HL-60 (cell line): ENCODE measurements at regions not wholly inside any gene's neighbourhood (a gene's known extent, or its start where the extent isn't known, plus 50 kb on each side); places are given as distances from the start of the nearest gene placed in this dataset.

ENCODE experiments used
- DNase-seq, 2 experiments: peaks; one replicate each; pipeline ENCODE4 v3.0.0-alpha.2; 2010 to 2020; ENCODE audit warnings: low read depth in 1 of 2, low spot score in 1 of 2
- H3K27ac ChIP-seq: fragments of 250-450 bp; sonication (Bioruptor Pico); replicated peaks from 2 replicates; pipeline ENCODE4 v1.5.1; 2020; ENCODE audit warnings: mild to moderate bottlenecking, moderate library complexity
- H3K27me3 ChIP-seq: fragments of 250-450 bp; sonication (Bioruptor Pico); 2 replicates; pipeline ENCODE4 v1.5.1; 2021; ENCODE audit warnings: mild to moderate bottlenecking, moderate library complexity; ENCODE audit not compliant: insufficient read depth, poor library complexity, severe bottlenecking
- H3K4me3 ChIP-seq: replicated peaks from 2 replicates; pipeline ENCODE4 v1.5.1; 2011; ENCODE audit warnings: mild to moderate bottlenecking, control low read depth, low read length; ENCODE audit not compliant: insufficient read depth
- GABPA ChIP-seq: IDR thresholded peaks from 2 replicates; pipeline ENCODE4 v1.6.1; 2012; ENCODE audit warnings: low read depth
- POLR2AphosphoS5 ChIP-seq: IDR thresholded peaks from 2 replicates; pipeline ENCODE4 v1.6.1; 2012; ENCODE audit warnings: low read depth
- SPI1 ChIP-seq: IDR thresholded peaks from 2 replicates; pipeline ENCODE4 v1.6.1; 2012; ENCODE audit warnings: low read depth, mild to moderate bottlenecking, borderline replicate concordance
- TF ChIP-seq, protein P1 (sequence below): IDR thresholded peaks from one replicate; pipeline ENCODE4 v1.5.1; 2011; ENCODE audit warnings: low read length, control low read depth, inconsistent platforms; ENCODE audit not compliant: insufficient read depth
- TF ChIP-seq, protein P2 (sequence below): IDR thresholded peaks from 2 replicates; pipeline ENCODE4 v1.6.1; 2012; ENCODE audit warnings: low read depth; ENCODE audit not compliant: insufficient replicate concordance

DNA sequence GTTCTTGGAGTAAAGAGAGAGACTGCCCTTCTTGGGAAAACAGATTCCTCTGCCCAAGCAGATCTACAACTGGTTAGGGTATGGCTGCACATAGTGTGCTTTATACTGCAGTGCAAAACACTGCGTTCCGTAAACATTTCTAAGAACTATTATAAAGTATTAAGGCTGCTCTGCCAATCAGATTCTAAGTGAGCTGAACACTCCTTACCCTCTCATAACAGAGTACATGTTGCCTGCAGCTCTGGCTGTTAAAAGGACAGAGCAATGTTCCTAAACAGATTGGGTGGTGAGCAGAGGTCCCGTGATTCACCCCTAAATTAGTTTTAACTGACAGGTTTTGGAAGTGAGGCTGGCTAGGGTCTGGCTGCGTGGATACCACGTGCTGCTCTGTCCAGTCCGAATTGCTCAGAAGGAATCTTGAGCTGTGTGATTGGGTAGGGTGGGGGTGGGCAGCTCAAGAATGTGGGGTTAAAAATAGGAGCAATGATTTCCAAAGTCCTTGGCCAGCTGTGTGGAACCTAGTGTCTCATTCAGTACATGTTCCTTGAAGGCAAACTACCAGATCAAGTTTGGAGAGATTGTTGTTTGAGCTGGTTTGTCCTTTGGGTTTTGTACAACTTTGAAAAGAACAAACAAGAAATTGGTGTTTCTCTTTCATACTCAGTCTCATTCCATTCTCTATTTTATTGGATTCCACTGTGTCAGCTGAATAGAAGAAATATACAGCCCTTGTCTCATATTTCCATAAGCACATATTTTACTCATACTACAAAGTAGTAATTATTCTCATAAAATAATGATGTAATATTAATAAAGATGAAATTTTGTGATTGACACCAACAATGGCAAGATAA, 497.6 kb upstream of the CD180 start:
- TF ChIP-seq SPI1 (no peak), POLR2AphosphoS5 (no peak), GABPA (no peak)
- TF ChIP-seq, protein P1, sequence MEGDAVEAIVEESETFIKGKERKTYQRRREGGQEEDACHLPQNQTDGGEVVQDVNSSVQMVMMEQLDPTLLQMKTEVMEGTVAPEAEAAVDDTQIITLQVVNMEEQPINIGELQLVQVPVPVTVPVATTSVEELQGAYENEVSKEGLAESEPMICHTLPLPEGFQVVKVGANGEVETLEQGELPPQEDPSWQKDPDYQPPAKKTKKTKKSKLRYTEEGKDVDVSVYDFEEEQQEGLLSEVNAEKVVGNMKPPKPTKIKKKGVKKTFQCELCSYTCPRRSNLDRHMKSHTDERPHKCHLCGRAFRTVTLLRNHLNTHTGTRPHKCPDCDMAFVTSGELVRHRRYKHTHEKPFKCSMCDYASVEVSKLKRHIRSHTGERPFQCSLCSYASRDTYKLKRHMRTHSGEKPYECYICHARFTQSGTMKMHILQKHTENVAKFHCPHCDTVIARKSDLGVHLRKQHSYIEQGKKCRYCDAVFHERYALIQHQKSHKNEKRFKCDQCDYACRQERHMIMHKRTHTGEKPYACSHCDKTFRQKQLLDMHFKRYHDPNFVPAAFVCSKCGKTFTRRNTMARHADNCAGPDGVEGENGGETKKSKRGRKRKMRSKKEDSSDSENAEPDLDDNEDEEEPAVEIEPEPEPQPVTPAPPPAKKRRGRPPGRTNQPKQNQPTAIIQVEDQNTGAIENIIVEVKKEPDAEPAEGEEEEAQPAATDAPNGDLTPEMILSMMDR = no peak
- TF ChIP-seq, protein P2, sequence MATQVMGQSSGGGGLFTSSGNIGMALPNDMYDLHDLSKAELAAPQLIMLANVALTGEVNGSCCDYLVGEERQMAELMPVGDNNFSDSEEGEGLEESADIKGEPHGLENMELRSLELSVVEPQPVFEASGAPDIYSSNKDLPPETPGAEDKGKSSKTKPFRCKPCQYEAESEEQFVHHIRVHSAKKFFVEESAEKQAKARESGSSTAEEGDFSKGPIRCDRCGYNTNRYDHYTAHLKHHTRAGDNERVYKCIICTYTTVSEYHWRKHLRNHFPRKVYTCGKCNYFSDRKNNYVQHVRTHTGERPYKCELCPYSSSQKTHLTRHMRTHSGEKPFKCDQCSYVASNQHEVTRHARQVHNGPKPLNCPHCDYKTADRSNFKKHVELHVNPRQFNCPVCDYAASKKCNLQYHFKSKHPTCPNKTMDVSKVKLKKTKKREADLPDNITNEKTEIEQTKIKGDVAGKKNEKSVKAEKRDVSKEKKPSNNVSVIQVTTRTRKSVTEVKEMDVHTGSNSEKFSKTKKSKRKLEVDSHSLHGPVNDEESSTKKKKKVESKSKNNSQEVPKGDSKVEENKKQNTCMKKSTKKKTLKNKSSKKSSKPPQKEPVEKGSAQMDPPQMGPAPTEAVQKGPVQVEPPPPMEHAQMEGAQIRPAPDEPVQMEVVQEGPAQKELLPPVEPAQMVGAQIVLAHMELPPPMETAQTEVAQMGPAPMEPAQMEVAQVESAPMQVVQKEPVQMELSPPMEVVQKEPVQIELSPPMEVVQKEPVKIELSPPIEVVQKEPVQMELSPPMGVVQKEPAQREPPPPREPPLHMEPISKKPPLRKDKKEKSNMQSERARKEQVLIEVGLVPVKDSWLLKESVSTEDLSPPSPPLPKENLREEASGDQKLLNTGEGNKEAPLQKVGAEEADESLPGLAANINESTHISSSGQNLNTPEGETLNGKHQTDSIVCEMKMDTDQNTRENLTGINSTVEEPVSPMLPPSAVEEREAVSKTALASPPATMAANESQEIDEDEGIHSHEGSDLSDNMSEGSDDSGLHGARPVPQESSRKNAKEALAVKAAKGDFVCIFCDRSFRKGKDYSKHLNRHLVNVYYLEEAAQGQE = no peak
- DNase-seq = no peak
- Histone ChIP-seq H3K4me3 (no peak overlapping the region), H3K27ac (no peak overlapping the region), H3K27me3 (no peaks in the 10 kb centered on the region)

DNA sequence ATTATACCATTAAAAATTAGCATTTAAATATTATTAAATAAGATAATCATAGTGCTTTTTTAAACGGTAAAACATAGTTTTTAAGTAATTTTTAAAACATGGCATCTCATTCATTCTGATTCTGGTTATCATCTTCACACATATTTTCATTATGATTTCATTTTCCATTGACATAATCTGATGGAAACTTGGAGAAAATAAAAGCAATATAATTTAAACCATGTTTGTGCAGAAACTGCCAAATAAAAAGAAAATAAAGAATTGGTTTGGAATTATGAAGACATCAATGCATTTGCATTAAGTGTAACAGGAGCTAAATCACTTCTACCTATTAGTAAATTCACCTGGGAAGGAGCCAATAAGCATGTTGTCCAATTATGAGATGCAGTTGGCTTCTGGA, 490.1 kb upstream of the CD180 start:
- H3K4me3 ChIP-seq = no peak overlapping the region
- TF ChIP-seq, protein P1 = no peak
- no peak for TF ChIP-seq GABPA
- TF ChIP-seq SPI1 = no peak
- no peak for TF ChIP-seq POLR2AphosphoS5
- TF ChIP-seq, protein P2 = no peak
- H3K27me3 ChIP-seq = no peaks in the 10 kb centered on the region
- no peak overlapping the region for H3K27ac ChIP-seq
- no peak for DNase-seq

DNA sequence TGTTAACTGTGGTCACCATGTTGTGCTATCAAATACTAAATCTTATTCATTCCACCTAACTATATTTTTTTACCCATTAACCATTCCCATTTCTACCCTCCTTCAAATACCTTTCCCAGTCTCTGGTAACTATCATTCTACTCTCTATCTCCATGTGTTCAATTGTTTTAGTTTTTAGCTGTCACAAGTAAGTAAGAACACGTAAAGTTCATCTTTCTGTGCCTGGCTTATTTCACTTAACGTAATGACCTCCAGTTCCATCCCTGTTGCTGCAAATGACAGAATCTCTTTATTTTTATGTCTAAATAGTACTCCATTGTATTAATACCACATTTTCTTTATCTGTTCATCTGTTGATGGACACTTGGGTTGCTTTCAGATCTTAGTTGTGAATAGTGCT, 485.1 kb upstream of the CD180 start:
- no peak overlapping the region for H3K4me3 ChIP-seq
- DNase-seq = no peak
- TF ChIP-seq, protein P1 = no peak
- no peak for TF ChIP-seq SPI1
- TF ChIP-seq GABPA = no peak
- TF ChIP-seq, protein P2 = no peak
- H3K27ac ChIP-seq = no peak overlapping the region
- H3K27me3 ChIP-seq = no peaks in the 10 kb centered on the region
